ENCODE measurements at regions not wholly inside any gene's neighbourhood (a gene's known extent, or its start where the extent isn't known, plus 50 kb on each side); places are given as distances from the start of the nearest gene placed in this dataset.
"Not testable (repeated sequence)": the region's sequence is repeated elsewhere in the genome, so short reads cannot be mapped to it uniquely, and the experiment has no call there.

GRCh38 chr21:18096413-18096812, 148.2 kb upstream of the CHODL start:
- DNase-seq: not testable (repeated sequence)

- DNase-seq: no peak
Observed at GRCh38 chr21:18089786-18090185, 154.8 kb upstream of the CHODL start.

DNA sequence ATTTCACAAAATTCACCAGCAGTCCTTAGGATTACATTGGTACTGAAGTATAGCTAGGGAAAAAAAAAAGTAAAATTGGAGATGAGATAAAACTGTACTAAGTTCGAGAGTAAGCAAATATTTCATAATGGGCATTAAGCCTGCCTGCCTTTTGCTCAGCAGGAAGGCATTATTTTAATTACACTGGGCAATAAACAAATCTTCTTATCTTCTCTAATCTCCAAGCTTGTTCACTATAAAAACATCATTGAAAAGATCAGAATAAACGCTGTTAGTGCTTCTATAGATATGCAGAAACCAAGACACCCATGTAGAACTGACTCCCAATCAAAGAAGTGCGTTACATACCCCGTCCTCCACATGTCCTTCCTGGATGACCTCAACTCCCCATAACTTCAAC, 174.2 kb upstream of the CHODL start:
- DNase-seq: no peak

DNA sequence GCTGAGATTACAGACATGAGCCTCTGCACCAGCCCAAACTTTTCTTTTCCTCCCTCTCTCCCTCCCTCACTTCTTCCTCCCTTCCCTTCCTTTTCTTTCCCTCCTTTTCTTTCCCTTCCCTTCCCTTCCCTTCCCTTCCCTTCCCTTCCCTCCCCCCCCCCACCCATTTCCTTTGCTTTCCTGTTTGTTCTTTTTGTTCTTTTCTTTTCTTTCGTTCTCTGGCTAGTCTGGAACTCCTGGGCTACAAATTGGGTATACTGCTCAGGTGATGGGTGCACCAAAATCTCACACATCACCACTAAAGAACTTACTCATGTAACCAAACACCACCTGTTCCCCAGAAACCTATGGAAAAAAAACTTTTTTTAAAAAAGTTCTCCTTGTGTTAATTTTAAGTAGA, 174.8 kb upstream of the CHODL start:
- no peak for DNase-seq

DNA sequence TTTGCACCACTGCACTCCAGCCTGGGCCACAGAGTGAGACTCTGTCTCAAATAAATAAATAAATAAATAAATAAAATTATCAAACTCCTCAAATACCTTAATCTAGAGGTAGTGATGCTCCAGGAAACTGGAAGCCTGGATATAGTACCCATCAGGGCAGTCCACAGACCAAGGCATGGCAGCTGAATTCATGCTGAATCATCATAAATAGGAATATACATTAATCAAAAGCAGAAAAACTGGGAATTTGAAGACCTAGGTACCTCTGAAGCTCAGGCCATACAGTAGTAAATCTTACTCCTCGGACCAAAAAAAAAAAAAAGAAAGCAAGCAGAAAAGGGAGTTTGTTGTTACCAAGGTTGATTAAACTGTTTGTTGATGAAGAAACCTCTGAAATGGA, 184.2 kb upstream of the CHODL start:
- DNase-seq: no peak

DNA sequence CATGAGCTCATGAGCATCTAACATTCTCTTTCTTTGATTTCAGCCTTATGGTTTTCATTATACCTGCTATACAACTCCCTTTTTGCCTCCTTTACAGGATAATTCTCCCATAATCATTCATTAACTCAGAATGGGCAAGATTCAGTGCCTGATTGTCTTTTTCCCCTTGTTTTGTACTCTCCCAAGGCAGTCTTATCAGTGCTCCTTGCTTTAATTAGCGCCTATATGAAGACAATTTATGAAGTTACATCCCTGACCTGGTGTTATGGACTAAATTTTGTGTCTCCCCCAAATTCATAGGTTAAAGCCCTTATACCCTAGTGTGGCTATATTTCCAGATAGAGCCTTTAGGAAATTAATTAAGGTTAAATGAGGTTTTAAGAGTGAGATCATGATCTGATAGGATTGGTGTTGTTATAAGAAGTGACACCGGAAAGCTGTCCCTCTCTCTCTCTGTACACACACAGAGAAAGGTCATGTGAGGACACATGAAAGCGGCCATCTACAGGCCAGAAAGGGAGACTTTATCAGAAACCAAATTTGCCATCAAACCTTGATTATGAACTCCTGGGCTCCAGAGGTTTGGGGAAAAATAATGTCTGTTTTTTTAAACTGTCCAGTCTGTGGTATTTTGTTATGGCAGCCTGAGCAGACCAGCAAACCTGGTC, 185.8 kb upstream of the CHODL start:
- no peak for DNase-seq

DNA sequence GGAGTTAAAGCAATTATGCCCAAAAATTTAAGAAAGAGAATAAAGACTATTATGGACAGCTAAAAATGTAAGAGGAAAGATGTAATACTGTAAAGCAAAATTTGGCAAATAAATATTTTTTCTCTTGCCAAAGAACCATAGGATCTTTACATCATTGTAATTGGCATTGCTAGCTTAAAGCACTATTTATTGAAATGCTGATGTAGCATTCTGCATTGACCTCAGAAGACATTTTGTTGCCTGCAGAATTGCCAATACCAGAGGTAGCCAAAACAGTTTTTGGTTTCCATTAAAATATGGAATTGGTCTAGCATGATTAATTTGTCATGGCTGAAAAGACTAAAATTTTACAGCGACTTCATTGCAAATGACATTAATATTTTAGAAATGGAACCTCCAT, 191.5 kb upstream of the CHODL start:
- no peak for DNase-seq

GRCh38 chr21:18049461-18049860, 195.2 kb upstream of the CHODL start:
- no peak for DNase-seq

DNA sequence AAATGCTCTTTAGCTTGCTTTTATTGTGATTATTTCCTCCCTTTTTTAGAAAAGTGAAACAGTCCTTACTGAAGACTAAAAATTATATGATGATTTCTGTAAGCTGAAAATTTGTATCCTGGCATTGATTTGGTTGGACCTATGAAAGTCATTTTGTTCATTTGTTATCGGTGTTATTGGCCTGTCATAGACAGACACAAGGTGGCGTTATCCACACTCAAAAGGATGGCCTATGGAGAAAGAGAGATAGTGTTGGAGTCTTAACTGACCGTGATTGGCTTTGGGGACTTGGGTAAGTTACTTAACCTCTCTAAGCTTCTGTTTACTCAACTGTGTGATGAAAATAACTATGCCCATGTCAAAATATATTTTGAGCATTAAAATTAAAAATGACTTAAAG, 203.6 kb upstream of the CHODL start:
- DNase-seq: no peak

GRCh38 chr21:18030248-18030647, 211.1 kb upstream of the C21orf91 start:
- no peak for DNase-seq

DNA sequence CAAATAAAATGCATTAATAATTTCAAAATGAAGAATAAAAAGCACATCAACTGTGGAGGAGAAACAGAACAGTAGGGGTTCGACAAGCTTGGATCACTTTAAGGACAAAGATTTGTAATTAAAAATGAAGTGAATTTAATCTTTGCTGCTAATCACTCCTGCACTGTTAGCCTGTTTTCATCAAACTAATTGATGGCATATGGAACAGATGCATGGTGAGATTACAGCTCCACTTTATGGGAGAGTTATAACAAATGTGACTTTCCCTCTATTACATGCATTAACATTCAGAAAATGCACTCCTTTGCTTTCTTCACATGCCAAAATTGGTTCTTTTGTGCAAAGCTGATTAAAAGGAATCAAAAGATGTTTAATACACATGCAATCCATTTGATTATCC, 207.2 kb upstream of the C21orf91 start:
- DNase-seq: no peak

- DNase-seq: no peak
Observed at GRCh38 chr21:18023711-18024110, 204.6 kb upstream of the C21orf91 start.

- DNase-seq: no peak
Observed at GRCh38 chr21:18023157-18023556, 204.0 kb upstream of the C21orf91 start.

GRCh38 chr21:18007121-18007520, 188.0 kb upstream of the C21orf91 start:
- DNase-seq: no peak

DNA sequence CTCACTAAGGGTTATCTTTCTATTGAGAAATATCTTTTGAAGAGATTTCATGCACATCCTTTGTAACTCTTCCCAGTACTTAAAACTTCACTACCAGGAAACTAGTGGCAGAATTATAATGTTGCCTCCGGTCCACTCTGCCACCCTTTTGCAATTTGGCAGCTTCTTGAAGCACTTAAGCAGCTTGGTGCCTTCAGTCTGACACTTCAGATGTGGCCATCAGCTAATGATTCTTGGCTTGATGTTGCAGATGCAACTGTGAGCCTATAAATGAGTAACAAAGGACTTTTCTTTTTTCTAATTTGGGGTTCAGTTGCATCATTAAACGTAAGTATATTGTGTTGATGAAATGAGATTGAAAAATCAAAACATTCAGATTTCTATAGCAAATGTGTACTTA, 187.5 kb upstream of the C21orf91 start:
- DNase-seq: no peak

DNA sequence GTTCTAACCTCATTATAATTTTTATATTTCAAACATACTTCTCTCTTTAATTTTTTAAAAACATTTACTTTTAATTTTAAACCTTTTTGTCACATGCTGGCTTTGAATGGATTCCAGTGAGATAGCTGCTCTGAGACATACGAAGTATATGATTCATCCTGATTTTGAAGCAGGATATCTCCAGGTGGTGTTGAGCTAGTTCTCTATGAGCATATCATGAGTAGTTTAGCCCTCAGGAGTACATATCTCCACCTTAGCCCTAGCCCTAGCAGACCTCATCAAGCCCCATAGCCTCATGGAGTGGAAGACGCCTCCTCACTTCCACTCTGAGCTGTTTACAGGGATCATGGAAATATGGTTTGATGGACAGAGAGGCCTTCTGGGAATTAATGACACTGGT, 183.2 kb upstream of the C21orf91 start:
- no peak for DNase-seq

DNA sequence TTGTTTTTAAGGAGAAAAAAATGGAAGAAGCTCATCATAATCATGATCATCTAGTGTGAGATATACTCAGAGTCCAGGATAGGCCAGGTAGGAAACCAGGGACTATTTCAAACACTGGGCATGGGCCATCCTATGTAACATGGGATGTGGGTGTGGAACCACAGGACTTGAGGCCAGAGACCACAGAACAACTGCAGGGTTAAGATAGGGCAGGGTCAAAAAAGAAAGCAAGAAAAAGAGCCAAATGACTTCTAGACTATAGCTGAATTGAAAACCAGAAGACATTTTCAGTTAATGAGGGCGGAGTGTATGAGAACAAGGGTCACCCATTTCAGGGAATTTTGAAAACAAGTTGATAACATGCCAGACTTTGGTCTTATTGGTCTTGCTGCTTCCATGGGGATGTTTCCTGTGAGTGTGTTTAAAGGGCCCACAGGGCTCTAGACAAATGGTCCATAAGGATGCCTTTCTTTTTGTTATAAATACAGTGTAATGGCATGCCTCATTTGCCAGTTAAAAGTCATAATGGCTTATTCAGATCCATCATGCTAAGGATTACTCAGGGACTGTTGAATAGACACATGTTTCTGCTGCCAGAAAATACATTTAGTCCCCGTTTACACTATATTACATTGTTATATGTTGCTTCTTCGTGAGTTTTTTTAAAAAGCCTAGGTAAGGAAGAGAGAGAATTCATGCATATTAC, 182.0 kb upstream of the C21orf91 start:
- DNase-seq: no peak

GRCh38 chr21:17998599-17998998, 179.4 kb upstream of the C21orf91 start:
- not testable (repeated sequence) for DNase-seq

DNA sequence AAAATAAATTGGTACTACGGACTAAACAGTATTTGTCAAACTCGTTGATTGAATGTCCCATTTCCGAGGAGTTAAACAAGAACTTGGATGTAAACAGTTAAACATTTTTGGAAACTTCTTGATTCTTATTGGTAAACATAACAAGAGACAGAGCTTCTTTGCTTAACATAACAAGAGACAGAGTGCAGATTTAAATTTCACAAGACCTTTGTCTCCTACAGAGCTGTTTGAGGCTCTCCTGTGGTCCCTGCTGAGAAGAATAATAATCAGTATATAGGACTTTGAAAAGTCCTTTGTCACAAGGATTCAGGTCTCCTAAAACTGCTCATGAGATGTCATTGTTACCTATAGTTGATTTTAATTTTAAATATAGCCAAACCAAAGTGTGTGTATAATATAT, 170.6 kb upstream of the C21orf91 start:
- DNase-seq: no peak

DNA sequence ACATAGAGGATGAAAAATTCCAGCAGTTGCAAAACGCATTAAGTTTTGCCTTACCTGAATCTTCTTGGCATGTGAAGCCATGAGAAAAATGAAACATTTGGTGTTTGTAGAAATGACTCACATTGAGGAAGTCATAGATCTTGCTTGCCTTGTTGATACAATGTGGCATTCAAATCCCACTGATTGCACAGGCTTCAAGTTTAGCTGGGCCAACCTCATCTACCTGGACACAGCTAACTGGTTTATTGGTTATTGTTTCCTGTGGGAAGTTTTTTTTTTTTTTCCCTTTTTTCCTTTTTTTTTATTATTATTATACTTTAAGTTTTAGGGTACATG, 168.9 kb upstream of the C21orf91 start:
- DNase-seq: no peak

DNA sequence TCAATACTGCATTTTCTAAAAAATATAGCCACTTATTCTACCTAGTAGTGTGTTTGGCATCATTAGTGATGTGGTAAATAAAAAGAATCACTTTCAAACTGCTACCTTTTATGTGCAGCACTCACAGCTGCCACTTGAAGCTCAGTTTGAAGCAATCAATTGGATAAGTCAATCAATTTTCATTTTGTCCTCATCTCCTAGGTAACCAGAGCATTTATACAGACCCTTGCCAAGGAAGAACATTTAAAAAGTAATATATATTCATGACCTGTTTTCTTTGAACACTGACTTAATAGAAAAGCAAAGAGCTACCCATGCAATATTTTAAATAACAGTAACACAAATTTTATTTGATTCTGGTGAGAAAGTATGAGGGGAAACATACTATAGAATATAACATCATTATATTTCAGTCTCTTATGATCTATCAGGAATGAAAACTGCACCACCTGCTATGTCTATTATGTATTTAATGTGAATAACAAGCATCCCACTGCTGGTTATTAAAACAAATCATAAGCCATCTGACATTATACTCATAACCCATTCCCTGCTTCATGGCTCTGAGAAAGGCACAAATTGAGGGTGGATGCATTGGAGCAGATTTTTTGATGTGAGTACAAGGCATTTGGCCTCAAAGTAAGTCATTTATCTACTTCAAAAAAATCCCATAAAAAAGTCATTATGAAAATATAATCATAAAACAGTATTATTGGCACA, 168.4 kb upstream of the C21orf91 start:
- DNase-seq: no peak

- DNase-seq: no peak
Observed at GRCh38 chr21:17981060-17981740, 162.0 kb upstream of the C21orf91 start.

DNA sequence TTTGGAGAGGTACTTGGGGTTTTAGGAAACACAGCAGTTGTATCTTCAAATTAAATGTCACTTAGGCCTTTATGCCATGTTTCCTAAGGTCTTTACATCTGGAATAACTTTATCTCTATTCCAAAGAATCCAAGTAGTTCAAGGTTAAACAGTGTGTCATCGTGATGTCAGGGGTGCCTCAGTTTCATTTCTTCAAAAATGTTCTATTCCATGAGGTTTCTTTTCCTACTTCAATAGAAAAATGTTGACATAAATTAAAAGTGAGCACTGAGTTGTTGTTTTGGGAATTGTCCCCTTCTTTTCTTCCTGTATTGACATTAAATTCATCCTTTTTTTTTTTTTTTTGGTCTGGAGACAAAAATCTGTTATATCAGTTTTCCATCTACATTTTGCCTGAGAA, 160.6 kb upstream of the C21orf91 start:
- DNase-seq: no peak

DNA sequence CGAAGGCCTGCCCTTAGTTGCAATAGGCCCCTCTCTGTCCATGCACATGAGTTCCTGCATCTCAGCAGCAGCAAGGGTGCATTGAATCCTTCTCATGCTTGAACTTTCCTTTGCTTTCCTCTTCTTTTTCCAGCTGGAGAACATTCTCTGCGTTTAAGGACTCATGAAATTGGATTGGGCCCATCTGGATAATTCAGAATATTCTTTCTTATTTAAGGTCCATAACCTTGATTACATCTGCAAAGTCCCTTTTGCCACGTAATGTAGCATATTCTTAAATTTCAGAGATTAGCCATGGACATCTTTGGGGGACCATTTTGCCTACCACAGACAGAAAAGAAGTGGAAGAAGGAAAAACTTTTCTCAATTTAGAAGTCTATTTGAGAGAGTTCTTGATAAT, 159.7 kb upstream of the C21orf91 start:
- no peak for DNase-seq
